Skin of body (tissue), 1 donor: ENCODE measurements at regions not wholly inside any gene's neighbourhood (a gene's known extent, or its start where the extent isn't known, plus 50 kb on each side); places are given as distances from the start of the nearest gene placed in this dataset.

Experiments used
- DNase-seq: peaks from one replicate; lab custom pipeline; 2025; lab: John Stamatoyannopoulos, UW

- no peak for DNase-seq
Observed at GRCh38 chr4:10335050-10335449, 122.2 kb downstream of the ZNF518B start.

GRCh38 chr4:10334506-10335028, 122.7 kb downstream of the ZNF518B start:
- no peak for DNase-seq

GRCh38 chr4:10333942-10334341, 123.3 kb downstream of the ZNF518B start:
- DNase-seq: no peak

- no peak for DNase-seq
Observed at GRCh38 chr4:10326075-10326474, 131.2 kb downstream of the ZNF518B start.

- DNase-seq: no peak
Observed at GRCh38 chr4:10321931-10322330, 135.3 kb downstream of the ZNF518B start.

DNA sequence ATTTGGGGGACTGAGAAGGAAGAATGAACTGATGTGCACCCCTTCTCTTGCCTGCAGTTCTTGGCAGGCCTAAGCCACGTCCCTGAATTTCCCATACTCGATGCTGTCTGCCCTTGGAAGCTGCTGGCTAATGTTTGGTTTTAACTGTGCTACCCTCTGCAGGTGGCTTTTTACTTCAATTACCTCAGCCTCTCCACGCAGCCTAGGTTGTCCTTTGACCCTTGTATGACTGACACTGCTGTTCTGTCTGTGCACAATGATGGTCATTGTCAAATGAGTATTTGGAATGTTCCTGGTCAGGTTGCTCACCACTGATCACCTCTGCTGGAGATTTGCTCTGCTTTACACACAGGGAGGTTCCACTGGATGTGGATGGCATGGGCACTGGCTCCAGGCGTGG, 137.1 kb downstream of the ZNF518B start:
- no peak for DNase-seq

GRCh38 chr4:10317345-10317744, 139.9 kb downstream of the ZNF518B start:
- no peak for DNase-seq

GRCh38 chr4:10316851-10317250, 140.4 kb downstream of the ZNF518B start:
- DNase-seq: no peak

- no peak for DNase-seq
Observed at GRCh38 chr4:10315638-10316037, 141.6 kb downstream of the ZNF518B start.

DNA sequence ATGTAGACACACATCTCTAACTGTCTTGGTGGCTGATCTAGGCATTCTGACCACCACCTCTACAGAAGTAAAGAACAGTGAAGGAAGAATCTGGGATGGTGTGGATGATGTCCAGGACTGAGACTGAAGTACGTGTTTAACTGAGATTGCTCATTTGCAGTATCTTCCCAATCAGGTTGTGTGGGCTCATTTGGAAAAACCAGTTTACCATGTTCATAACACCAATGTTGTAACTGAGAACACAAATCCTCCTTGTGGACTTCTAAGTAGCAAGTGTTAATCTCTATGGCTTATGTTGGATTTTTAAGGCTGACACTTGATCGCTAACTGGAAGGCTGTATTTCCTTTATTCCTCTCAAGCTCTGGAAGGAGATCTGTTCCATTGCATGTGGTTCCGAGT, 144.7 kb downstream of the ZNF518B start:
- no peak for DNase-seq

DNA sequence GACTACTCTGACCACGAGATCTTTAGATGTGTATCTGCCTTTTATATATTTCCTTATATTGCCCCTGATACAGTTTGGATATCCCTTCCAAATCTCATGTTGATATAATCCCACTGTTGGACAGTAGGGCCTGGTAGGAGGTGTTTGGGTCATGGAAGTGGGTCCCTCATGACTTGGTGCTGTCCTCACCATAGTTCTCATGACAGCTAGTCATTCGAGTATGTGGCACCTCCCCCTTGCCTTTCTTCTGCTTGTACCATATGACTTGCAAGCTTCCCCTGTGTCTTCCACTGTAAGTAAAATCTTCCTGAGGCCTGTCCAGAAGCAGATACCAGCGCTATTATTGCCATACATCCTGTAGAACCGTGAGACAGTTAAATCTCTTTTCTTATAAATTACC, 145.3 kb downstream of the ZNF518B start:
- no peak for DNase-seq

DNA sequence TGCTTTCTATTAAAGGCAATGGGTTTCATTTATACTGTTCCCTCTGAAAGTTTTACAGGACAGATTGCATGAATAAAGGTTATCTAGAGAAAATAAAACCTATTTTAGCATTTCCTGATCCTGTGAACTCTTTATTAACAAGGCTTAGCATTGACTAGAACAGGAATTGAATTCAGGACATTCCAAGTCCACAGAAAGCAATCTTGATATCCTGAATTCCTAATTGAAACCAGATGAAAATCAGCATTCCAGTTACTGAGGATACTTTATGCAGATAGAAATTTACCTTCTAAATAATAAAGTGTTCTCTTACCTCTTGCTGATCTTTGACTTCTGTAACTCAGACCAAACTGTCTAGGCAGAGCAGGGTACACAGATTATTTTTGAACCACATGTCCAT, 151.4 kb downstream of the ZNF518B start:
- no peak for DNase-seq

- no peak for DNase-seq
Observed at GRCh38 chr4:10303291-10303690, 153.9 kb downstream of the ZNF518B start.

DNA sequence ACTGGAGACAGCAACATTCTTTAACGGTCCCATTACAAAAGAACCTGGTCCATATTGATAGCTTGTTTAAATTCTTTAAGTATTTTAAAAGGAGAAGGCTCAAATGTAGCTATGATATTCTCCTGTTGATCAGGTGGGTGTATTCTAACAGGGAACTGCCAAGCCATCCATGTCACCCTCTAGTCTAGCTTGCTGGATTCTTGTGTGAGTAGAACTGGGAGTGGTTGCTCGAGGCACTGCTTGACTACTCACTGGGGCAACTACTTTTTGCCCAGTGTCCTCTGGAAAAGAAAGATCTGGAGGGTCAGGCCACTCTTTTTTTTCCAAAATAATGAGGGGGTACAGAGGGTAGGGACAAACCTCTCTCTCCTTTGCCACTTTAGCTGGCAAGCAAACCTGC, 155.1 kb downstream of the ZNF518B start:
- DNase-seq: no peak

DNA sequence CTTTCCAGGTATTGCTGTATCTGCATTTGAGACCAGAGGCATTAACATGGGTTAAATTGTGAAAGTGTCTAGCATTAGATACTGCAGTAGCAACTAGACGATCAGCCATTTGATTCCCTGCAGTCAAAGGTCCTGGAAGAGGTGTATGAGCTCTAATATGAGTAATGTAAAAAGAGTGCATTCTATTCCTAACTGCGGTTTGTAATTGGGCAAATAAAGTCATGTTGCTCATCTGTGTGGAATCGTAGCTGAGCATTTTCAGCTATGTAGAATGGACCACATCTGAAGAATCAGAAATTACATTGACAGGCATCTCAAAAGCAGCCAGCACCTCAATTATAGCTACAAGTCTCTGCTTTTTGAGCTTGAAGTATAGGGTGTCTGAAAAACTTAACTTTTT, 157.6 kb downstream of the ZNF518B start:
- no peak for DNase-seq

- DNase-seq: no peak
Observed at GRCh38 chr4:10298681-10299080, 158.5 kb downstream of the ZNF518B start.

GRCh38 chr4:10296730-10297129, 160.5 kb downstream of the ZNF518B start:
- DNase-seq: peak; percentile 60

GRCh38 chr4:10295301-10295700, 161.9 kb downstream of the ZNF518B start:
- no peak for DNase-seq

- DNase-seq: no peak
Observed at GRCh38 chr4:10289538-10289906, 167.7 kb downstream of the ZNF518B start.

DNA sequence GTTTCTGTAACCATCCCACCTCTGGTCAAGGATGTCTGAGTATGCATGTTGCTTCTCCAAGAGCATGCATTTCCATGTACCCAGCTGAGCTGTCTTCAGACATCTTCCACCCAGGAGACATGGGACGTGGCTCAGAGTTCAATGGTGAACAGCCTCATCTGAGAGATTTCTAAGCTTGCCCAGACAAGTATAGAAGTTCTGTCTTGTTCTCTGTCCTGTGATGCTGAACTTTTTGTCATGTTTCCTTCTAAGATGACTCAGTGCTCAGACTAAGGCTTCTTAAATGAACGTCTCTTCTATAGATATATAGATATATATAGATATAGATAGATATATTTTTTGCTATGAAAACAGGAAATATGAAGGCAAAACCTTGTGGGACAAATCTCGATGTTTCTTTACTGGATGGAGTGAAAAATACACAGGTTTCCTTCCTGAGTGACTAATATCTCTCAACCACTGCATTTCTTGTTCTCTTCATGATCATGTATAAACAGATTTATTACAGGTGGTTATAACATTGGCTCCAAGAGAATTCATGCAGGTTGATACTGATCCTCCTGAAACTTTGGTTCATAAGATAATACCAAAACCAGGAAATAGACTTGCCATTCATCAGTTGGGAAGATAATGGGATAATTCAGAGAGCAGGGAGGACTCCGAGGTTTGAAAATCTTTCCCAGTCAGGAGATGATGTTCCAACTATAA, 168.2 kb downstream of the ZNF518B start:
- no peak for DNase-seq

DNA sequence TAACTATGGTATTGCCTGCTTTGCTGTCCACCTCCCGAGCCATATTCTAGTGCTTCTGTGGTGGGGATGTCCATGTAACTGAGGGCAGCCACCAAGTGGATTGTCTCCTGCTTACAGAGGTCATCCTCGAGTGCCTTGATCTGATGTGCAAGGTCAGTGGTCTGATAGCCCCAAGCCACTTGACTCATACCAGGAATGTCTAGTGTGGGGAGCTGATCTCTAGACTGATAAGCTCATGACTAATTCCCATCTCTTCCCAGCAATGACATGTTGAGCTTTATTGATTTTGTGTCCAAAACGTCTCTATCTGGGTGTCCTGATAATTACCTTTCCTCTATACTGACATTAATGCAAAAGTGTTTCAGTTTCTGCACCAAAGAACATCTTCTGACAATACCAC, 168.4 kb upstream of the WDR1 start:
- no peak for DNase-seq

DNA sequence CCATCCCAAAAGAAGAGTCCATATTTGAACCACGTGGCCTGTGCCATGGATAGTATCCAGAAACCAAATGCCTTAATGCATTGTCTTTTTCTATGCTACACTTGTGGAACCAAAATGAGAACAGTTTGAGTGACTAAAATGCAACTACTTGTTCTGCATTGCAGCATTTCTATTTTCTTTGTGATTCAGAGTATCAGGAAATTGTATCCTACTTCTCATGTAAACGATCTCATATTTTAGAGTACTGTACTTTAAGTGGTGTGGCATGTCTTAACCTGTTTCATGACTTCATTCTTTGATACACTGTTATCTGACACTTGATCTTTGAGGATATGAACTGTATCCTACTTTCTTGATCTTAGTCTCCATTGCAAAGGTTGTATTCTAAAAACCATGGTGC, 167.2 kb upstream of the WDR1 start:
- DNase-seq: no peak

DNA sequence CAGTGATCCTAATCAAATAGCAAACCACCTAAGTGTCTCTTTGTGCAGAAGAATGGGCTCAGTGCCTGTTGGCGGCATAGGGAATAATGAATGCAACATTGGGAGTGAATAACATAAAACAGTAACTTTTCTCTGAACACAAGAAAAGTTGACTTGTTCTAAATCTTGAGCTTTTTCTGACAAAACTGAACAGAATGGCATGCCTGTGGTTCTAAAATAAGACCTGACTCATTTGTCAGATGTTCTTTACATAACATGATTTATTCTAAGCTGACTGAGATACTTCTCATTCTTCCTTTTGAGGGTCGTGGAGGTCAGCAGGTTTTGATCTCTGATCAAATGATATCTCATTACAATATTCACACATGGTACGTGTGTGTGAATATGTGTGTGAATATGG, 165.4 kb upstream of the WDR1 start:
- DNase-seq: no peak

- no peak for DNase-seq
Observed at GRCh38 chr4:10279261-10279660, 162.7 kb upstream of the WDR1 start.
